ENCODE measurements at regions not wholly inside any gene's neighbourhood (a gene's known extent, or its start where the extent isn't known, plus 50 kb on each side); places are given as distances from the start of the nearest gene placed in this dataset.

GRCh38 chr14:98959958-98960616 lies 311.9 kb downstream of the BCL11B start:
- TF ChIP-seq CTCF (IDR thresholded peaks at IDR 0.05) (no peak), POLR2A (IDR thresholded peaks at IDR 0.05; ENCODE audit: low read depth) (no peak), EP300 (IDR thresholded peaks at IDR 0.05) (no peak), POLR2AphosphoS5 (IDR thresholded peaks at IDR 0.05) (no peak)
